Choroid plexus epithelial cell (primary cell): ENCODE measurements at regions not wholly inside any gene's neighbourhood (a gene's known extent, or its start where the extent isn't known, plus 50 kb on each side); places are given as distances from the start of the nearest gene placed in this dataset.

ENCODE experiments used
- DNase-seq: peaks from one replicate; pipeline ENCODE4 v3.0.0-alpha.2; 2010; ENCODE audit warnings: low read depth
- H3K4me3 ChIP-seq: 2 replicates; pipeline ENCODE4 v1.5.1; 2011; ENCODE audit warnings: low read depth, mild to moderate bottlenecking, control low read depth, low read length, moderate library complexity
- TF ChIP-seq, protein P1 (sequence below): conservative IDR thresholded peaks from 2 replicates; pipeline ENCODE4 v1.5.1; 2011; ENCODE audit warnings: low read depth, mild to moderate bottlenecking, control low read depth, inconsistent platforms, low read length, moderate library complexity

DNA sequence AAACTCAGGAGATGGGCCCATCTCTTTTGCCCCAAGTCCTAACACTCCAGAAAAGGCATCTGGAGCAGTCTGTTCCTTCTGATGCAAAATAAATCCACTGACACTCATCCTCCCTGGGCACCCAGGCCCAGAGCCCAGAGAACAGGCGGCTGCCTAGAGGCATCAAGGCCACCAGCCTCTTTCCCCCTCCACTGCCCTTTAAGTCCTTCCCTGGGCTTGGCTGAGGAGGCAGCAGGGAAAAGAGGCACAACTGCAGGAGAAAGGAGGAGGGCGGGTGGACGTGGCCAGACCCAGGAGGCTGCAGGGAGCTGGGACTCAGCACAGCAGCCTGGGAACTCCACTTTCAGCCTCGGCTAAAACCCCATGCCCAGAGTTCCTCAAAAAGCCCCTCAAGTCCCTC is 99.7 kb upstream of the ID2 start:
- no peak overlapping the region for H3K4me3 ChIP-seq
- DNase-seq = no peak
- TF ChIP-seq, protein P1, sequence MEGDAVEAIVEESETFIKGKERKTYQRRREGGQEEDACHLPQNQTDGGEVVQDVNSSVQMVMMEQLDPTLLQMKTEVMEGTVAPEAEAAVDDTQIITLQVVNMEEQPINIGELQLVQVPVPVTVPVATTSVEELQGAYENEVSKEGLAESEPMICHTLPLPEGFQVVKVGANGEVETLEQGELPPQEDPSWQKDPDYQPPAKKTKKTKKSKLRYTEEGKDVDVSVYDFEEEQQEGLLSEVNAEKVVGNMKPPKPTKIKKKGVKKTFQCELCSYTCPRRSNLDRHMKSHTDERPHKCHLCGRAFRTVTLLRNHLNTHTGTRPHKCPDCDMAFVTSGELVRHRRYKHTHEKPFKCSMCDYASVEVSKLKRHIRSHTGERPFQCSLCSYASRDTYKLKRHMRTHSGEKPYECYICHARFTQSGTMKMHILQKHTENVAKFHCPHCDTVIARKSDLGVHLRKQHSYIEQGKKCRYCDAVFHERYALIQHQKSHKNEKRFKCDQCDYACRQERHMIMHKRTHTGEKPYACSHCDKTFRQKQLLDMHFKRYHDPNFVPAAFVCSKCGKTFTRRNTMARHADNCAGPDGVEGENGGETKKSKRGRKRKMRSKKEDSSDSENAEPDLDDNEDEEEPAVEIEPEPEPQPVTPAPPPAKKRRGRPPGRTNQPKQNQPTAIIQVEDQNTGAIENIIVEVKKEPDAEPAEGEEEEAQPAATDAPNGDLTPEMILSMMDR = no peak

DNA sequence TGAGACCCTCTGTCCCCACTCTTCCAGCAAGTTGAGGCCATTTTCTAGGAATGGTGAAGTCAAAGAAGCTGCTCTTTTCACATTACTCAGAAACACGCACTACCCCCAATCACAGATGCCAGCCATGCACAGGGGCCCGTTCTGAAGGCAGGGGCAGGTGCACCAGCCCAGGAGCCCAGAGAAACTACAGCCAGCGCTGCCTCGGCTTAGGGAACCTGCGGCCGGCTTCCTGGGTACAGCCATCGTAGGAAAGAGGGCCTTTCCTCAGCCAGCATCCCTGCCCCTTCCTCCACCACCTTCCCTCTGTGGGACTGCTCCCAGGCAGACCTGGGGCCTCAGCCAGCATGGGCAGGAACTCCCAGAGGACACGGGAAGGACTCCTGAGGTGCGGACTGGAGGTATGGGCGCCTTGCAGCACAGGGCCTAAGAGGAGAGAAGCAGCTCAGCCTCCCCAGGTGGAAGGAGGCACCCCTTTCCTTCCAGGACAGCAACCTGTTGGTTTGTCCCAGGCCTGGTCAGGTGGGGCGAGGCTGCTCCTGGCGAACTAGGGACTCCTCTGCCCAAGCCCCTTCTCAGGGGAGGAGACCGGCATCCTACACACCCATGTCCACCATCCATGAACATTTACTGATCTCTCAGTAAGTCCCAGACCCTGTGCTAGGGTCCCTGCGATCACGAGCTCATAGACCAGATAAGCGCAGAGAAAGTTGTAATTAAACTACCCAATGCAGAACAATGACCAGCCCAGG is 99.0 kb upstream of the ID2 start:
- TF ChIP-seq, protein P1 = no peak
- H3K4me3 ChIP-seq = no peak overlapping the region
- no peak for DNase-seq

DNA sequence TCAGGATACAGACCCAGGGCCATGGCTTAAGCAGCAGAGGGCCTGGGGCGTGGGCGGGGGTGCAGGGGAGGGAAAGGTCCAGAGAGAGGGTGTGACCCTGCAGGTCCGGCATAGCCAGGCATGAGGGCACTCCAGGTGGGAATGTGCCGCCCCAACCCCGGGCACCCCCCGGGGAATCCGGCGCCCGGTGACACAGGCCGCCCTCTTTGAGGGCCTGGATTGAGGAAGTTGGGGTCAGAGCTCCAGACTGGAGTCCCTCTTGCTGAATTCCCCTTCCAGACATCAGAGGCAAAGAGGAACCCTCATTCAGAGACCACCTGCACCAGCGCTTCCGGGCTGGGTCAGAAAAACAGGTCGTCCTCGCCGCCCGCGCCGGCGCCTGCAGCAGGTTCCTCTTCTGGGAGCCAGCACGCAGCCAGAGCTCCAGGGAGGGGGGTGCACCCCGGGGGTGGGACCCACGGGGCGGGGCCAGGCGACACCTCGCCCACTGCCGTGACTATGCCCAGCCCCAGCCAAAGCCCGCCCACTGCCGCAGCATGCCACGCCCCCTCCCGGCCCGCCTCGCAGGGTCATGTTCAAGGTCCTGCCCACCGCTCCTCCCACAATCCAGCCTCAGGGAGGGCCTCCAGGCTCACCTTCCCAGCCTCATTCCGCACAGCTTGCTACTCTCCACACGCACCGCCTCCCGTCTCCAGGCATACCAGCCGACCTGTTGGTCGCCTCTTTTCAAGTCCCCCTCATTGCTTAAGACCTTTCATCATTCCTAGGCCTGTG is 98.3 kb upstream of the ID2 start:
- peak; percentile 64 for DNase-seq
- TF ChIP-seq, protein P1 = no peak
- peak overlapping the region; percentile 1 for H3K4me3 ChIP-seq

DNA sequence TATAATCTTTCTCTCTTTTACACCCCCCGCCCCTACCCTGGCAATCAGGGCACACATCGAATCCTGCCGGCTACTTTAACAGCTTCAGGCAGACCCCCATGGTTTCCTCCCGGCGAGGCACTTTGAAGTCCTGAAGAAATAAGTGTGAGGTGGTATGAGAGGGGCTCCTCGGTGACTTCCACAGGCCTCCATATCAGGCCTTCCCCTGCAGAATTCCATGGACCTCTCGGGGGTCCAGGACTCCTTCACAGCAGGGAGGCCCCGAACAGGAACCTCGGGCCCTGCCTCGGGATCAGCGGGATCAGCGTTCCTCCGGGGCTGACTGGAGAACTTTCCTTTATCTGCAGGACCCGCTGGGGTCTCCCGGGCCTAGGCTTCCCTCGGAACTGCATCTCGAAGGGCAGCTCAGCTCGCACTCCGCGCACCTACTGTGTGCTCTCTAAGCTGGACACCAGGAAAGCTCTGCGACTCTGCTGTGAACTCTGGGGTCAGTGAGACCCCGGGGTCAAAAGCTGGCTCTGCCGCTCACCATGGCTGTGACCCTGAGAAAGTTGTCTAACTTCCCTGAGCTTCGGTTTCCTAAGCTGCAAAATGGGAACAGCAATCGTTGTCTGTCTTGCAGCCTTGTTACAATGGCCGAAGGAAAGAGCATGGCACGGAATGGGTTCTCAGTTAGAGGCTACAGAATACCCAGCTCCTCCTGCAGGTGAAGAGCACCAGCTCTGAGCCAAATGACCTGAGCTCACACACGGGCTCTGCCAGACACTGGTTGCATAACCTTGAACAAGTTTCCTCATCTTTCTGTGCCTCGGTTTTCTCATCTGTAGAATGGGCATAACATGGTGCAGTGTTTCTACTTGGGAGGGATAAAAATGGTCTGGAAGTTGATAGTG is 97.4 kb upstream of the ID2 start:
- TF ChIP-seq, protein P1 = no peak
- H3K4me3 ChIP-seq = no peak overlapping the region
- no peak for DNase-seq

DNA sequence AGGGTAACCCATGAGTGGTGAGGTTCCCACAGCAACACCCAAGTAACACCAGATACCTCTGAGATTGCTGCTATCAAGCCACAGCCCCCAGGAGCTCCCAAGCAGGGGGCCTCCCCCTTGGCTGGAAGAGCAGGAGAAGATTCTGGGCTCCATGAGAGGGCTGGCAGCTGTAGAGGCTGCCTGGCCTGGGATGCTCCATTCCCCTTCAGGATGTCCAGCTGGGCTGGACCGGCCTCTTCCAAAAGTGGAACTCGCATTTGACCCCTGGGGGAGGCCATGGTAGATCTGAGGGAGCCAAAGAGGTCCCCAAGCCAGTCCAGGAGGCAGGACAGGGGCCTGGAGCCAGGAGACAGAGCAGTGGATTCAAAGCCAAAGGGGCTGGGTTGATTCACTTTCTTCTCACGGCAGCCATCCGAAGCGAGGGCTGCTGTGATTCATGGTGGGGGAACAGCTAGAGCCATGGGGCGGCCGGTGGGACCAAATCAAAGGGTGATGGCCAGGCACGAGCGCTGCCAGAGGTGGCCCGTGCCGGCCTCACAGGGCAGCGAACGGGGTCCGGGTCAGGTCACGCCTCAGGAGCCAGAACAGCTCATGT is 95.3 kb upstream of the ID2 start:
- H3K4me3 ChIP-seq = no peak overlapping the region
- TF ChIP-seq, protein P1 = no peak
- no peak for DNase-seq

DNA sequence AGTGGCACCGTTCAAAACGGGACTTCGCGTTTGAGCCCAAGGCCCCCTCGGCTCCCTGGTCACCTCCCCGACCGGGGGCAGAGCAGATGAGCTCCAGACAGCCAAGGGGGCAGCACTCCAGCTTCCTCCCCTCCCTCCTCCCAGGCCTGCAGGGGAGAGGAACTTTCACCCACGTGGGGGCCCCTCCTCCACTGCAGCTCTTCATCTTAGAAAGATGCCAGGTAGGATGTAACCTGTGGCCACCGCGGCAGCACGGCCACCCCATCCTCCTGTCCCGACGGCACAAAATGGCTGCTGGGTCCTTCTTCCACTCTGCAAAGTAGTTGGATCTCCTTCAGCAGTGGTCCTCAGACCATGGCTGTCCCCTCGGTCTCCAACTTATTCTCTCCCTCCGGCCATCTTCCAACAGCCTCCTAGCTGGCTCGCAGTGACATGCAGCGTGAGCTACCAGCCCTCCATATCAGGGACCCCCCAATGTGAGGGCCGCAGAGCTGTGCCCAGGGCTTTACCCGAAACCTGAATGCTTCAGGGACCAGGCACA is 94.5 kb upstream of the ID2 start:
- TF ChIP-seq, protein P1 = no peak

More for the DNA sequence above, 94.5 kb upstream of the ID2 start:
- no peak for DNase-seq
- H3K4me3 ChIP-seq = no peak overlapping the region
